ENCODE measurements at regions not wholly inside any gene's neighbourhood (a gene's known extent, or its start where the extent isn't known, plus 50 kb on each side); places are given as distances from the start of the nearest gene placed in this dataset.

DNA sequence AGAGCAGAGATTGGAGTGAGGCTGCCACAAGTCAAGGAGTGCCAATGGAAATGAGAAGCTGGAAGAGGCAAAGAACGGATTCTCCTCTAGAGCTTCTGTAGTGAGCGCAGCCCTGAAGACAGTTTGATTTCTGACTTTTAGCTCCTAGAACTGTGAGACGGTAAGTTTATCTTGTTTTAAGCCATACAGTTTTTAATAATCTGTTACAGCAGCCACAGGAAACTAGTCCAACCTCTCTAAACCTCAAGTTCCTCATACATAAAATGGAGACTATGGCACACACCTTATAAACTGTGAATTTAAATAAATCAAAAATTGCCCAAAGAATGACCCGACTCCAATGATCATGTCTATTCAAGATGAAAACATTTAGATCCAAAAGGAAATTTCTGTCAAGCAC is 596.5 kb downstream of the BCL11A start:
- no peak for DNase-seq

GRCh38 chr2:59947917-59948541 is 605.4 kb downstream of the BCL11A start:
- no peak for DNase-seq

DNA sequence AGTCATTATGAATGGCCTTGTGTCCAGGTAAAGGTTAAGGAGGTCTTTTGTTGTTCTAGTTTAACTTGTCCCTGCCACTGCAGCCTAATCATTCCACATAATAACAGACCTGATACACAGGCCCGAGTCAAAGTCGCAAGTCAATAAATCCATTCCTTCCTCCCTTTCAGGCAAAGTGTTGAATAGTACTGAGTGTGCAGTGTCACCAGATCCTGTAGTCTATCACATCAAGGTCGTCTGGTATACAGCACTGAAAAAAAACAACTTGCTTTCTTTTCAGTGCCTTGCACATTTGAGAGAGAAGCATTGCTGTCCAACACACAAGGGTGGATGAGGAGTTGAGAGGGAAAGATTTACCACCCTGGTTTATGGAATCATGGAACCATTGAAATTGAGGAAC is 606.2 kb downstream of the BCL11A start:
- DNase-seq = no peak

- no peak for DNase-seq
Measured at GRCh38 chr2:59939236-59939635, 614.2 kb downstream of the BCL11A start.

- no peak for DNase-seq
Measured at GRCh38 chr2:59938181-59938580, 615.3 kb downstream of the BCL11A start.

- DNase-seq = no peak
Measured at GRCh38 chr2:59936048-59936447, 617.4 kb downstream of the BCL11A start.

- no peak for DNase-seq
Measured at GRCh38 chr2:59935005-59935404, 618.4 kb downstream of the BCL11A start.

- DNase-seq = no peak
Measured at GRCh38 chr2:59933948-59934347, 619.5 kb downstream of the BCL11A start.

GRCh38 chr2:59932341-59932740 is 621.1 kb downstream of the BCL11A start:
- no peak for DNase-seq

DNA sequence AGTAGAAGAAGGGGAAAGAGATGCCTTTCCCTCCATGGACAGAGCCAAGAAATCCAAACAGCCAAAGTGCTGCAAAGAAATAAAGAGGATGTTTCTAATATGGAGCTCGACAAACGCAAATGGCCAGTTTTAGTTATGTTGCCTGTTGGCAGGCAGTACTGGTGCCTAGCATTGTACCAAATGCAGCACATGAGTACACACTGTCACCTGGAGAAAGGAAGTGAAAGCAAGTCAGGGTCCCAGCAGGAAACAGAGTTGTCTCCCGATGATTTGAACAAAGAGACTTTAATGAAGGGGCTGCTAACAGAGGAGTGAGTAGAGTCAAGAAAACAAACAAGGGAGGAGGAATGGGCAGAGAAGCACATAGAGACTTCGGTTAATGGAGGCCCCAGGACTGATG is 623.0 kb downstream of the BCL11A start:
- no peak for DNase-seq

GRCh38 chr2:59926731-59927130 is 626.7 kb downstream of the BCL11A start:
- no peak for DNase-seq

DNA sequence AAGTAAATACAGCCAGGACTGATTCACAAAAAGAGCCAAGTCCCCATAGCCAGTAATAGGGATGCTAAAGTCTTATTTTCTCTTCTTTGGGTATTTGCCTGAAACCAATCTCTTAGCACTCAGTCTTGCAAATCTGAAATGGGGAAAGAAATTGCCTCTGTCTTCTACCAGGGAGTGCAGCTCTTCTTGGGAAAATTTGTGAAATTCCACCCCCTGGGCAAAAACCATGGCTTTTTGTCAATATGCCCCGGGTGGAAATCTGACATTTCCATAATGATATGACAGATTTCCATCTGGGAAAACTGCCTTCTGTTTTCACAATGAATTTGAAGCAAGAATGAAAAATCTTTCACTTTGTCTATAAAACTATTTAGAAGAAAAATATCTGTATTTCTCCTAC is 628.1 kb downstream of the BCL11A start:
- DNase-seq = no peak

DNA sequence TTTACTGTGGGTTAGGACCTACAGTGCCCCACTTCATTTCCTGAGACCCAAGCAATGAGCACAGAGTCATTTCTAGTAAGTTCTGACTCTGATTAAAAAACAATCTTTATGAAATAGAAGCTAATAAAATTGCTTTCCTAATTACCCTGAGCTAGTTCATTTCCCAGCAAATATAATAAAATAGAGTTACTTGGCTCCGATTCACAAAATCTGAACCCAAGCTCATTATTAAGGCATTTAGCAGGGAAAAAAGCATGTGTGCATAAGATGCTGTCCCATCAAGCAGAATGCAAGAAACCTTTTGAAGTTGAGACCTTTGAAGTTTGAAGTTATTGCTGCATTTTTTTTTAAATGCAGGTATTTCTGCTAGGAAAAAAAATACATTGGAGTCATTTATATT is 629.1 kb downstream of the BCL11A start:
- no peak for DNase-seq

DNA sequence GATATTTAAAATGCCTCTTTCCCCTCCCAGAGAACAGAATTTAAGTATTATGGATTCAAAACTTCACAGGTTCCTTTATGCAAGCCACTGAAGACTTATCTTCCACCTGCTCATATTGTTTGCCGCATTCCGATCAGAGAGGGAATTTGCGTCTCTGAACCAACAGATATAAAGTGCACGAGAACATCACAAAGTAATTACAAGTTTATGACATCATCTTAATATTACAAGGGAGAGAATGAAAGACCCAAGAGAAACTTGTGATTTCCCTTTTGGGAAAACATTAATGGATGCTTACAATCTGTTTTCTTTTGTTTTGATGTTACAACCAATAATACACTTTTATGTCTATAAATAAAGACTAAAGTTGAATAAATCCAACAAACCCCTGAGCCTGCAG is 631.0 kb downstream of the BCL11A start:
- DNase-seq = no peak

DNA sequence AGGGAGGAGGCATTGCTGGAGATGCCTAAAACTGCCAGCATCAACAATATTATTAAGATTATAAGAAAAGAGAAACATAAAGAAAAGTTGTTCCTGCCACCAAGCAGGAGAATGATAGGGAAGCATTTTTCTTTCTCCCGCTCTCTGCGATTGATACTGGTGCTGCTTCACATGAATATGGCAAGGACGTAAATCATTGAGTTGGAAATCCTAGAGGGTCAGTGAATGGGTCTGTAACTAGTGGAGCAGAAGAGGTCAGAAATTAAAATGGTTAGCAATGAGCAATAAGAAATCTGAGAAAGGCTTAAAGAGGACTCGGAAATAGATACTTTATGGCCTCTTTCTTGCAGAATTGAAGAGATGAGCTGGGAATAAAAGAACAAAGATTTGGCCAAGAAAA is 631.7 kb downstream of the BCL11A start:
- DNase-seq = no peak

DNA sequence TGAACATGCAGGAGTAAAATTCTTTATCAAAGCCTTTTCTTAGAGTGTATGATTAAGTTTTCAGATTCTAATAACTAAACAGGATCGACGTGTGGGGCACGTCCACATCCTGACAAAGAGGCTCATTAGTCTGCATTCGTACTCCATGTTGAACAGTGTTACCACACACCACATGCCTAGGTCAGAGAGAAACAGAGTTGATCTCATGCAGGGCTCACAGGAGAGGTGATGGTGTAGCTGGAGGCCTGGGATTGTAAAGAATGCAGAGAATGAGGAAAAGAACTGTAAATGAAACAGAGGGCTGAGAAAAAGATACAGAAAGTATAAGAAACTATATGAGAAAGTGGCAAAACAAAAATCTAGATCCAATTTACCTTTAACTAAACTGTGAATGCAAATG is 632.5 kb downstream of the BCL11A start:
- DNase-seq = no peak

DNA sequence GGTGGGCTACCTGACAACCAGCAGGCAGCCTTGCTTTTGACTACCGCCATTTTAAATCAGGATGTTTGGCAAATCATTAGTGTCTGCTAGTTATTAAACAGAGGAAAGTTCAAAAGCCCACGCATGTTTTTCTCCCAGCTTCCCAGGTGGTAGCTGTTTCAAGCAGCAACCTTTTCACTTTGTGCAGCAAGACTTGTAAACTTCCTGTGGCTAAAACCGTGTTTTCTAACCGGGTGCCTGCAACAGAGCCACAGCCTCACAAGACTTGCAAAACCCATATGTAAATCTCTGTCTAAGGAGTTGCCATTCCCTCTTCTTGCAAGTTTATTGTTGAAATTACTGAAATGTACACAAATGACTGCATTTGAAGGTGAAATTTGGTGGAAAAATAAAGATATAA is 633.1 kb downstream of the BCL11A start:
- no peak for DNase-seq

GRCh38 chr2:59919579-59919978 is 633.9 kb downstream of the BCL11A start:
- DNase-seq = no peak

DNA sequence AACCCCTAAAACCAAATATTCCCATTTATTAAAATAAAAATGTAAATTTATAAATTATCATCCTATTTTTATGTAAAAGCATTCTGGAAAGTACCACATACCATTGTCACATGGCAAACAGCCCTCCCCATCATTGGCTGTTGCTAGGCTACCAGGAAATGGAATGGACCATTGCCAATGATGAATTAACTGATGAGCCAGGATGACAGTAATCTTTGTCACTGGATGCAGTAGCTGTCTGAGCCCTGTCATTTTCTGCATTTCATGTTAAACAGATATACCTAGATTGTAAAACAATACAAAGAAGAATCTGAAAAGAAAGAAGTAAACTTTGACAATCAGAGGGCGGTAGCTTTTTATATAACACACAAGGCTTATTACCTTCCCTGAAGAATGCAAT is 641.4 kb downstream of the BCL11A start:
- DNase-seq = no peak

GRCh38 chr2:59910166-59910565 is 643.3 kb downstream of the BCL11A start:
- DNase-seq = no peak

DNA sequence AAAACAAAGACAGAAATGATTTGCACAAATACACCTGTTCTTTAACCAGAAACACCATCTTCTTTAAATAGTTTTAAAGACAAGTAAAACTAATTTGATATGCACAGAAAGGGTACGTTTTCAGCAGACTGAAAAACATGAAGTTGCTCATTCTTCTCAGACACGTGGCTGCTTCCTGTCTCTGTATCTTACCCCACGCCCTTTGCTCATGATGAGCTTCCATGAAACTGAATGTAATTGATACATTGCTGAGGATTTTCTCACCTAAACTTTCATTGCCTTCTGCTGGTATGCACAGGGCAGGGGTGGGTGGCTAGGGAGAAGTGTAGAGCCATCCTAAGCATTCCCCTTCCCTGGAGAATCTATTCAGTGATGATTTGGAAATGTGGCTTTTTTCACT is 644.3 kb downstream of the BCL11A start:
- DNase-seq = no peak

DNA sequence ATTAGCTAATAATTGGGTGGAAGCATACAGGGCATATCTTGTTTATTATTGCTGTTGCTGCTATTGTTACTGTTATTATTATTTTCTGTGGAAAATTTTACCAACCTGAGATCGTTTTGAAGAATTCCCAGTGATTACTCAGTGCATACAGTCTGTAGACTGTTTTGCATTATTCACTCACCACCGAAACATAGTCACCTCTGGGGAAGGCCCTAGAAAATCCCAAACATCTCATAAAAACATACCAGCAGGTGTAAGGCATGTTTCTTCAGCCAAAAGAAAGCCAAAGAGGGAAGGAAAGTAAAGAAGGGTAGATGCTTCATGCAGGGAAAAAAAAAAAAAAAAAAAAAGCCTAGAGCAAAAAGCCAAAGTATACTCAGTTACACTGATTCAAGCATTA is 647.7 kb downstream of the BCL11A start:
- DNase-seq = no peak

DNA sequence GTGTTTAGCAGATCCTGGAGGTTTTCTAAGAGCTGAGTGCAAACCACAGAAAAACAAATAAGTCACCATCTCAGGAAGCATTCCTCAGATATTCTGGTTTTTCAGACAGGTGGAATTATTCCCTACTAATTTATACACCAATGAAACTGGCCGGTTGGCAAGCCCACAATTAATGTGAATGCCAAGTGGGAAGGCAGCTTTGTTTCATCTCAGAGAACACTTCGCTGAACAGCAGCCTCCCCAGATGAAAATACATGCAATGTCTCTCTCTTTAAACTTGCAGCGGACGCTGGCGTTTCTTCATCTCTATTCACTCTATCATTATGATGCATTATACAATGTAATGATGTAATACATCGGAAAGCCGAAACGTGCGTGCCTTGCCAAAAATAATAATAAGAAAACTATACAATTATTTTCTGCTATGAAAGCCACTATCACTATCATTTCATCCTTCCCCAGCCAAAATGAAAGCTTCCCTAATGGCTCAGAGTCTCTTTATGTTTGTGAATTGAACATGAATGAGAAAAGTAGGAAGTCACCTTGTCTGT is 649.4 kb downstream of the BCL11A start:
- DNase-seq = no peak

DNA sequence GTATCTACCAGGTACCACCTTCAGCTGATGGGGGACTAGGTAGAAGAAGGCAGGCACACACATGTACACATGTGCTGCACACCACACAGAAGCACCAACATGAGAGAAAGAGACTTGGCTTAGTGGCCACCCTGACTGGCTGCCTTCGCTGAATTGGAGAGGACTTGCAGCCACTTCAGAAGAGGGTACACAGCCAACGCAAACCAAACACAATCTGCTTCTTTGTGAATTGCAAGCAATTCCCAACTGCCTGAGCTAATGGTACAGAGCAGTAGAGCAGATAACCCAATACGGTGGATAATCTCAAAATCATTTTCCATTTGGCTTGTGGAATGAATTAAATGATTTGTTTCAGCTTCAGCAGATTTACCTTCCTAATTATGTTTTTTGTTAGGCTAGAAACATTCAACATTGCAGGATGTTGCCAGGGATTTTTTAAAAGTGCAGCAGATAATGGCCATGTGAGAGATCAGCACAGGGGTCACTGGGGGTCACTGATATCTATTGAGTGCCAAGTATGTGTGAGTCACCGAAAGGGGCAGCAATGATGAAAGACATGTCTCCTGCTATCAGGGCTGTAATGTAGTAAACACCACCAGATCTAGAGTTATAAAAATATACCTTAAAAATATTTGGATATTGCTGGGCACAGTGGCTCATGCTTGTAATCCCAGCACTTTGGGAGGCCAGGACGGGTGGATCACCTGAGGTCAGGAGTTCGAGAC is 652.6 kb downstream of the BCL11A start:
- DNase-seq = no peak

GRCh38 chr2:59899692-59900091 is 653.8 kb downstream of the BCL11A start:
- no peak for DNase-seq

Measured in amniotic stem cell (primary cell).